ENCODE measurements at regions not wholly inside any gene's neighbourhood (a gene's known extent, or its start where the extent isn't known, plus 50 kb on each side); places are given as distances from the start of the nearest gene placed in this dataset.

GRCh38 chr5:30908356-30908755 is 285.1 kb upstream of the CDH6 start:
- H3K4me3 ChIP-seq (ENCODE audit: extremely low read depth in 1 of 4, insufficient read depth in 2 of 4, low read depth in 3 of 4, low read length in 4 of 4): no peak overlapping the region
- no peaks in the 10 kb centered on the region for H3K79me1 ChIP-seq (ENCODE audit: low read depth, low read length)
- no peak overlapping the region for H3K14ac ChIP-seq (ENCODE audit: insufficient read length)
- H3K27me3 ChIP-seq (replicated peaks in 1 of 4; ENCODE audit: control insufficient read depth in 3 of 4, extremely low read depth in 1 of 4, insufficient read depth in 3 of 4, low read length in 3 of 4): no peaks in the 10 kb centered on the region
- no peak overlapping the region for H2BK12ac ChIP-seq (ENCODE audit: low read depth, low read length)
- H3K4me2 ChIP-seq (ENCODE audit: insufficient read depth in 1 of 2, low read depth in 2 of 2, low read length in 2 of 2): no peak overlapping the region
- H4K5ac ChIP-seq (ENCODE audit: insufficient read length, low read depth, low read length): no peak overlapping the region
- FAIRE-seq (no peak), DNase-seq (ENCODE audit: low read depth in 1 of 2, low spot score in 2 of 2) (no peak)
- H3K4me1 ChIP-seq (replicated peaks in 1 of 4; ENCODE audit: control insufficient read depth in 3 of 4, insufficient read depth in 4 of 4, low read length in 3 of 4): no peaks in the 10 kb centered on the region
- no peak overlapping the region for H4K91ac ChIP-seq (replicated peaks; ENCODE audit: insufficient read length, low read length)
- no peak overlapping the region for H2AK5ac ChIP-seq (ENCODE audit: low read depth, low read length)
- no peak overlapping the region for H2BK20ac ChIP-seq (ENCODE audit: low read length)
- H4K8ac ChIP-seq (ENCODE audit: extremely low read depth, insufficient read depth, low read length): no peak overlapping the region
- H3K4ac ChIP-seq (replicated peaks; ENCODE audit: insufficient read length, low read depth, low read length): no peak overlapping the region
- no peak overlapping the region for H2BK5ac ChIP-seq (ENCODE audit: low read depth, low read length)
- H3K9me3 ChIP-seq (ENCODE audit: insufficient read depth in 2 of 2, low read depth in 1 of 2, low read length in 1 of 2): no peaks in the 10 kb centered on the region
- no peaks in the 10 kb centered on the region for H3K36me3 ChIP-seq (ENCODE audit: control insufficient read depth in 2 of 4, insufficient read depth in 4 of 4, low read length in 3 of 4)
- POLR2A ChIA-PET (ENCODE audit: partially characterized antibody): no interaction called here
- no peaks in the 10 kb centered on the region for H4K20me1 ChIP-seq (replicated peaks in 1 of 2; ENCODE audit: control insufficient read depth in 1 of 2, insufficient read depth in 2 of 2, low read length in 2 of 2)
- no peak overlapping the region for H3K27ac ChIP-seq (ENCODE audit: low read depth, low read length)
- H2AFZ ChIP-seq (ENCODE audit: low read length): no peak overlapping the region
- no peak overlapping the region for H3K56ac ChIP-seq (replicated peaks; ENCODE audit: insufficient read length, low read depth, low read length)
- H3K9ac ChIP-seq (replicated peaks in 1 of 4; ENCODE audit: extremely low read depth in 1 of 4, low read depth in 3 of 4, low read length in 3 of 4): no peak overlapping the region
- H3K23me2 ChIP-seq (ENCODE audit: low read depth, low read length): no peaks in the 10 kb centered on the region
- H2BK120ac ChIP-seq (replicated peaks; ENCODE audit: low read depth, low read length): no peak overlapping the region
- no peak overlapping the region for H3K18ac ChIP-seq (ENCODE audit: extremely low read depth, low read length)
- CTCF ChIA-PET (ENCODE audit: partially characterized antibody): interaction anchor here (0.8 kb wide), 1 partner anchor 10 kb away, joined by 5 read pairs; no protein-coding TSS in a partner anchor
- no peak overlapping the region for H3K23ac ChIP-seq (ENCODE audit: insufficient read length)
- H3K79me2 ChIP-seq (ENCODE audit: control insufficient read depth in 1 of 2, insufficient read depth in 2 of 2, low read length in 2 of 2): no peaks in the 10 kb centered on the region
- H2BK15ac ChIP-seq (ENCODE audit: low read length): no peak overlapping the region
- WGBS, 2 experiments (ENCODE audit: extremely low coverage in 1 of 2, insufficient coverage in 1 of 2, insufficient read length in 1 of 2, insufficient replicate concordance in 2 of 2, low coverage in 1 of 2, low lambda C conversion rate in 2 of 2, missing lambda C conversion rate in 1 of 2): 82% methylated on average over 3 of the region's 3 CpGs; no CpG with 5 or more reads in 1 of the 2 experiments
- TF ChIP-seq TAF1 (IDR thresholded peaks at IDR 0.05; ENCODE audit: low read depth, low read length): no peak
- TF ChIP-seq RXRA (IDR thresholded peaks at IDR 0.05; ENCODE audit: insufficient read depth, low read depth, low read length): no peak
- TF ChIP-seq USF2 (IDR thresholded peaks at IDR 0.05; ENCODE audit: low read length): no peak
- TF ChIP-seq CHD2 (IDR thresholded peaks at IDR 0.05; ENCODE audit: low read length): no peak
- no peak for TF ChIP-seq CTCF (IDR thresholded peaks at IDR 0.05; ENCODE audit: control extremely low read depth in 1 of 3, insufficient read depth in 1 of 3, low read depth in 1 of 3, low read length in 3 of 3)
- no peak for TF ChIP-seq SIRT6 (IDR thresholded peaks at IDR 0.05; ENCODE audit: low read length)
- TF ChIP-seq TEAD4 (IDR thresholded peaks at IDR 0.05; ENCODE audit: low read depth, low read length): no peak
- no peak for TF ChIP-seq SP1 (IDR thresholded peaks at IDR 0.05; ENCODE audit: low read depth, low read length)
- TF ChIP-seq, protein P1, sequence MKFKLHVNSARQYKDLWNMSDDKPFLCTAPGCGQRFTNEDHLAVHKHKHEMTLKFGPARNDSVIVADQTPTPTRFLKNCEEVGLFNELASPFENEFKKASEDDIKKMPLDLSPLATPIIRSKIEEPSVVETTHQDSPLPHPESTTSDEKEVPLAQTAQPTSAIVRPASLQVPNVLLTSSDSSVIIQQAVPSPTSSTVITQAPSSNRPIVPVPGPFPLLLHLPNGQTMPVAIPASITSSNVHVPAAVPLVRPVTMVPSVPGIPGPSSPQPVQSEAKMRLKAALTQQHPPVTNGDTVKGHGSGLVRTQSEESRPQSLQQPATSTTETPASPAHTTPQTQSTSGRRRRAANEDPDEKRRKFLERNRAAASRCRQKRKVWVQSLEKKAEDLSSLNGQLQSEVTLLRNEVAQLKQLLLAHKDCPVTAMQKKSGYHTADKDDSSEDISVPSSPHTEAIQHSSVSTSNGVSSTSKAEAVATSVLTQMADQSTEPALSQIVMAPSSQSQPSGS (IDR thresholded peaks at IDR 0.05; ENCODE audit: low read length): no peak
- no peak for TF ChIP-seq RFX5 (IDR thresholded peaks at IDR 0.05; ENCODE audit: borderline replicate concordance, low read depth, low read length)

All from H1 (cell line).